Glutamatergic neuron (in vitro differentiated cells): ENCODE measurements at regions not wholly inside any gene's neighbourhood (a gene's known extent, or its start where the extent isn't known, plus 50 kb on each side); places are given as distances from the start of the nearest gene placed in this dataset.

Source experiments
- DNase-seq: peaks from one replicate; pipeline ENCODE4 v3.0.0; 2022
- H3K27ac Mint-ChIP-seq: one replicate; pipeline ENCODE4 v1.8.0; 2020; ENCODE audit warnings: mild to moderate bottlenecking, mixed read lengths, inconsistent platforms; ENCODE audit not compliant: unreplicated experiment
- H3K27me3 Mint-ChIP-seq: one replicate; pipeline ENCODE4 v1.8.0; 2020; ENCODE audit warnings: mild to moderate bottlenecking, moderate library complexity, mixed read lengths, inconsistent platforms; ENCODE audit not compliant: unreplicated experiment
- H3K36me3 Mint-ChIP-seq: one replicate; pipeline ENCODE4 v1.8.0; 2020; ENCODE audit warnings: mild to moderate bottlenecking, mixed read lengths, inconsistent platforms; ENCODE audit not compliant: unreplicated experiment
- H3K4me1 Mint-ChIP-seq: one replicate; pipeline ENCODE4 v1.8.0; 2020; ENCODE audit warnings: mild to moderate bottlenecking, low read depth, mixed read lengths, inconsistent platforms; ENCODE audit not compliant: unreplicated experiment
- H3K4me3 Mint-ChIP-seq: one replicate; pipeline ENCODE4 v1.8.0; 2020; ENCODE audit warnings: mild to moderate bottlenecking, mixed read lengths, inconsistent platforms; ENCODE audit not compliant: unreplicated experiment
- H3K9me3 Mint-ChIP-seq: one replicate; pipeline ENCODE4 v1.8.0; 2020; ENCODE audit warnings: mild to moderate bottlenecking, moderate library complexity, mixed read lengths, inconsistent platforms; ENCODE audit not compliant: unreplicated experiment
- CTCF ChIP-seq: fragments of 200-600 bp; sonication (generic); IDR thresholded peaks from one replicate; pipeline ENCODE4 v1.5.0; 2021; ENCODE audit not compliant: partially characterized antibody, unreplicated experiment

DNA sequence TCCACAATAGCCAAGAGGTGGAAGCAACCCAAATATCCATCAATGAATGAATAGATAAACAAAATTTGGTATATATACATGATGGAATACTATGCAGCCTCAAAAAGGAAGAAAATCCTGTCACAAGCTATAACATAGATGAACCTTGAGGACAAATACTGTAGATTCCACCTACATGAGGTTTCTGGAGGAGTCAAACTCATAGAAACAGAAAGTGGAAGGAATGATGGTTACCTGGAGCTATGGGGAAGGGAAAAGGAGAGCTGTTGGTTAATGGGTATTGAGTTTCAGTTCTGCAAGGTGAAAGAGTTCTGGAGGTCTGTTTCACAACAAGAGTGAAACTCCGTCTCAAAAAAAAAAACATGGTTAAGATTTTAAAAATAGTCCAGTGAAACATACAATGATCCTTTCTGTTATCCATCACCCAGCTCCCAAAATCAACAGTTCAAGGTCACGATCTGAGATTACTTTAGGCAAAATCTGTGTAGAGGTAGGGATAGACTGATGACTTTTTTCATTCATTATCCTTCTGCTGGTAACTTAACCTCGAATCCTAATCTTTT lies 80.8 kb upstream of the HNRNPU start:
- Mint-ChIP-seq H3K36me3 (no peaks in the 10 kb centered on the region), H3K9me3 (no peaks in the 10 kb centered on the region), H3K4me1 (no peaks in the 10 kb centered on the region), H3K27me3 (peaks cover 4% of the 10 kb centered on the region), H3K4me3 (no peak overlapping the region), H3K27ac (no peak overlapping the region)
- no peak for TF ChIP-seq CTCF
- DNase-seq, result no peak

DNA sequence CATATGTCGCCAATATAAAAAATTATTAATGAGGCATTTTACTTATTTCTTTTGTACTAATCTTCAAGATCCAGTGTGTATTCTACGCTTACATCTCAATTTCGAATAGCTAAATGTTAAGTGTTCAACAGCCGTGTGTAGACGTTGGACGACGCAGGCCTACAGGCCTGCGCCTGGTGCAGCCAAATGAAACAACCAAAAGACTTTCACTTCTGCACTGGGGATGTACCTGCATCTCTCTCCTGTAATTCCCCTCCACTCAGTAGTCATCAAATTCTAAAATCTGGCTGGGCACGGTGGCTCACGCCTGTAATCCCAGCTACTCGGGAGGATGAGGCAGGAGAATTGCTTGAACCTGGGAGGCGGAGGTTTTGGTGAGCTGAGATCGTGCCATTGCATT lies 76.8 kb upstream of the HNRNPU start:
- Mint-ChIP-seq H3K4me3 (no peak overlapping the region), H3K27me3 (peaks cover 4% of the 10 kb centered on the region), H3K27ac (no peak overlapping the region), H3K4me1 (no peaks in the 10 kb centered on the region), H3K36me3 (no peaks in the 10 kb centered on the region), H3K9me3 (no peaks in the 10 kb centered on the region)
- no peak for DNase-seq
- no peak for TF ChIP-seq CTCF

GRCh38 chr1:244937099-244937498 lies 72.8 kb upstream of the HNRNPU start:
- Mint-ChIP-seq H3K36me3 (no peaks in the 10 kb centered on the region), H3K27ac (no peak overlapping the region), H3K4me3 (no peak overlapping the region), H3K4me1 (no peaks in the 10 kb centered on the region), H3K27me3 (peaks cover 4% of the 10 kb centered on the region), H3K9me3 (no peaks in the 10 kb centered on the region)
- no peak for TF ChIP-seq CTCF
- no peak for DNase-seq

- no peak overlapping the region for H3K27ac Mint-ChIP-seq
- TF ChIP-seq CTCF, result no peak
- H3K4me1 Mint-ChIP-seq, result peaks cover 2% of the 10 kb centered on the region
- no peaks in the 10 kb centered on the region for H3K9me3 Mint-ChIP-seq
- H3K36me3 Mint-ChIP-seq, result no peaks in the 10 kb centered on the region
- DNase-seq, result no peak
- H3K27me3 Mint-ChIP-seq, result peaks cover 8% of the 10 kb centered on the region
- no peak overlapping the region for H3K4me3 Mint-ChIP-seq
These were observed 56.8 kb upstream of the HNRNPU start for GRCh38 chr1:244920911-244921761.
